Lung (tissue), 11 donors: ENCODE measurements at regions not wholly inside any gene's neighbourhood (a gene's known extent, or its start where the extent isn't known, plus 50 kb on each side); places are given as distances from the start of the nearest gene placed in this dataset.

Experiments used
- ATAC-seq: fragments of 200-7000 bp; cut with Tn5 transposase; one replicate; pipeline ENCODE4 v1.9.1; 2020; ENCODE audit warnings: moderate number of reproducible peaks; ENCODE audit not compliant: insufficient read depth, low FRiP score
- DNase-seq, 3 donors: peaks; one replicate each; pipeline ENCODE4 v3.0.0-alpha.2; 2013 to 2017
- H3K27ac ChIP-seq, 2 donors: one replicate each; pipeline ENCODE4 v1.5.1; 2013; ENCODE audit warnings: mild to moderate bottlenecking in 2 of 2, moderate library complexity in 2 of 2, control low read depth in 1 of 2, inconsistent platforms in 1 of 2, low read depth in 1 of 2, low read length in 1 of 2
- H3K27me3 ChIP-seq, 3 donors: one replicate each; pipeline ENCODE4 v1.5.1; 2013; ENCODE audit warnings: low read length in 2 of 3; ENCODE audit not compliant: control insufficient read depth in 3 of 3, insufficient read depth in 3 of 3
- H3K36me3 ChIP-seq, 4 donors: one replicate each; pipeline ENCODE4 v1.5.1; 2013; ENCODE audit warnings: low read length in 4 of 4, mild to moderate bottlenecking in 1 of 4, moderate library complexity in 1 of 4; ENCODE audit not compliant: control insufficient read depth in 4 of 4, insufficient read depth in 4 of 4
- H3K4me1 ChIP-seq, 5 donors: one replicate each; pipeline ENCODE4 v1.5.1; 2013; ENCODE audit warnings: low read length in 5 of 5, mild to moderate bottlenecking in 2 of 5, moderate library complexity in 1 of 5; ENCODE audit not compliant: control insufficient read depth in 5 of 5, insufficient read depth in 5 of 5
- H3K4me3 ChIP-seq: one replicate; pipeline ENCODE4 v1.5.1; 2013; ENCODE audit warnings: mild to moderate bottlenecking, control low read depth, moderate library complexity
- H3K9ac ChIP-seq, 2 donors: one replicate each; pipeline ENCODE4 v1.5.1; 2013; ENCODE audit warnings: low read length in 2 of 2, control low read depth in 1 of 2; ENCODE audit not compliant: insufficient read depth in 1 of 2
- H3K9me3 ChIP-seq, 4 donors: one replicate each; pipeline ENCODE4 v1.5.1; 2013; ENCODE audit warnings: low read length in 3 of 4, mild to moderate bottlenecking in 1 of 4, moderate library complexity in 1 of 4; ENCODE audit not compliant: control insufficient read depth in 4 of 4, insufficient read depth in 3 of 4
- WGBS, 2 donors: extraction: QIAGEN DNeasy Blood & Tissue Kit; methylation state at CpG; one replicate each; pipeline ENCODE4 v1.1.7; 2013; 5-methylcytosine and 5-hydroxymethylcytosine counted together
- TF ChIP-seq, protein P1 (sequence below): IDR thresholded peaks from 2 replicates; pipeline ENCODE4 v1.5.1; 2012; ENCODE audit warnings: mild to moderate bottlenecking; ENCODE audit errors: control extremely low read depth, extremely low read depth
- donor health status: control.
- donor health status: control.
- donor health status: Bipolar disorder and iron deficiency.
- donor health status: healthy.
- donor health status: DM: yes; HTN: yes; CAD: no.

DNA sequence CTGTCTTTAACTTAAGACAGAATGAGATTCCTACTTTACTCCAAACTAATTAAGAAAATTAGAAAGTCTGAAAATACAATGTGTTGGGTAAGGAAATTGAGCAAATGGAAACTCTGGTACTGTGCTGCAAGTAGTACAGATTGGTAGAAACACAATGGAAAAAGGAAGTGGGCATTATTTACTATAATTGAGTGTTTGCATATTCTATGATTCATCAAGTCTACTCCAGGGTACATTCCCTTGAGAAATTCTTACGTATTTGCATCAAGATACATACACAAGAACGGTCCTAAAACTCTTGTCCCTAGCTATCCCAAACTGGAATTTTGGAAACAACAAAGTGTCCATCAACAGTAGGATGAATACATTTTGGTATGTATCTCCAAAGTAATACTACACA, 123.5 kb upstream of the TARS1 start:
- H3K27ac ChIP-seq = no peak overlapping the region
- H3K27me3 ChIP-seq = no peaks in the 10 kb centered on the region
- peaks cover 0 to 8% (median 0%) of the 10 kb centered on the region in 5 donors for H3K4me1 ChIP-seq
- no peak overlapping the region for H3K4me3 ChIP-seq
- no peak overlapping the region for H3K9ac ChIP-seq
- H3K36me3 ChIP-seq = no peaks in the 10 kb centered on the region
- TF ChIP-seq, protein P1, sequence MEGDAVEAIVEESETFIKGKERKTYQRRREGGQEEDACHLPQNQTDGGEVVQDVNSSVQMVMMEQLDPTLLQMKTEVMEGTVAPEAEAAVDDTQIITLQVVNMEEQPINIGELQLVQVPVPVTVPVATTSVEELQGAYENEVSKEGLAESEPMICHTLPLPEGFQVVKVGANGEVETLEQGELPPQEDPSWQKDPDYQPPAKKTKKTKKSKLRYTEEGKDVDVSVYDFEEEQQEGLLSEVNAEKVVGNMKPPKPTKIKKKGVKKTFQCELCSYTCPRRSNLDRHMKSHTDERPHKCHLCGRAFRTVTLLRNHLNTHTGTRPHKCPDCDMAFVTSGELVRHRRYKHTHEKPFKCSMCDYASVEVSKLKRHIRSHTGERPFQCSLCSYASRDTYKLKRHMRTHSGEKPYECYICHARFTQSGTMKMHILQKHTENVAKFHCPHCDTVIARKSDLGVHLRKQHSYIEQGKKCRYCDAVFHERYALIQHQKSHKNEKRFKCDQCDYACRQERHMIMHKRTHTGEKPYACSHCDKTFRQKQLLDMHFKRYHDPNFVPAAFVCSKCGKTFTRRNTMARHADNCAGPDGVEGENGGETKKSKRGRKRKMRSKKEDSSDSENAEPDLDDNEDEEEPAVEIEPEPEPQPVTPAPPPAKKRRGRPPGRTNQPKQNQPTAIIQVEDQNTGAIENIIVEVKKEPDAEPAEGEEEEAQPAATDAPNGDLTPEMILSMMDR = no peak
- no peak for ATAC-seq
- WGBS, 2 donors = 56 to 89% methylated on average over 2 of the region's 2 CpGs
- DNase-seq = no peak
- H3K9me3 ChIP-seq = no peaks in the 10 kb centered on the region

DNA sequence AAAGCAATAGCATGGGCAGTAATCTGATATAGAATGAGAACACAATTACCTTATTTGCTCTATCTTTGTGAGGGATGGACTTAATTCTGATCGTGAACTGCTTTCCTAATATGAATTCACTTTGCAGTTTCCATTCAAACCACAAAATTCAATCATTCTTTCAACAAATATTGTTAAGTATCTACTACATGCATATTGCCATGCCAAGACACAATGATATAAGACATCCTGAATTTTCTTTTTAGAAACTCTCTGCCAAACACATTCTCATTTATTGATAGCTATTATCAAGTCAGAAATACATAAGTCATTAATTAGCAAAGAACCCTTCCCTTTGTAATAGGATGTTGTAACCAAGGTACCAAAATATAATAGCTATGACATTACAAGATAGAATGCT, 121.6 kb upstream of the TARS1 start:
- TF ChIP-seq, protein P1 = no peak
- Histone ChIP-seq H3K27ac (no peak overlapping the region), H3K4me3 (no peak overlapping the region), H3K9ac (no peak overlapping the region), H3K36me3 (no peaks in the 10 kb centered on the region), H3K4me1 (peaks cover 0 to 8% (median 0%) of the 10 kb centered on the region in 5 donors), H3K27me3 (no peaks in the 10 kb centered on the region), H3K9me3 (no peaks in the 10 kb centered on the region)
- 90 to 95% methylated on average over 1 of the region's 1 CpG for WGBS, 2 donors
- ATAC-seq (no peak), DNase-seq (no peak)

- H3K4me3 ChIP-seq = no peak overlapping the region
- no peaks in the 10 kb centered on the region for H3K36me3 ChIP-seq
- WGBS, 2 donors = 27 to 42% methylated on average over 1 of the region's 1 CpG
- TF ChIP-seq, protein P1 = no peak
- H3K4me1 ChIP-seq = peaks cover 0 to 15% (median 2%) of the 10 kb centered on the region in 5 donors
- no peak overlapping the region for H3K27ac ChIP-seq
- H3K27me3 ChIP-seq = no peaks in the 10 kb centered on the region
- ATAC-seq (no peak), DNase-seq (no peak)
- H3K9me3 ChIP-seq = no peaks in the 10 kb centered on the region
- H3K9ac ChIP-seq = no peak overlapping the region
Observed at GRCh38 chr5:33319841-33320240, 120.9 kb upstream of the TARS1 start.

DNA sequence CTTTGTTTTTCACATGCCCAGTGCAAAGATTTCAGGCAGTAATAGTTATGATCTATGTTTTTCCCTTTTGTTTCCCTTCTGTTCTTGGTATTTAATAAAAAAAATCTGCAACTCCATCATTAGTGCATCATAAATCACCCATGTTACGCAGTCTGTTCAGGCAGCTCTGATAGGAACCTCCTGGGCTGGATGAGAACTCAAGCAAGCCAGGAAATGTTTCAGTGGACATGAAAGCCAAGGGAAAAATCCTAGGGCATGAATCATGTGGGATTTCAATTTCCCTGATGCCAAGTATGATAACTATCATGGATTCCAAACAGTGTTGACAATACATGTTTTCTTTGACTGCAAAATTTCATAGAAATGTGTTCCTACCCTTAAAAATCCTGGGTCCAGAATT, 119.7 kb upstream of the TARS1 start:
- TF ChIP-seq, protein P1 = no peak
- ATAC-seq (peak; percentile 58), DNase-seq (peak in 2 of 3 donors; percentile 39 to 81)
- no peak overlapping the region for H3K4me3 ChIP-seq
- H3K4me1 ChIP-seq = peaks cover 0 to 22% (median 2%) of the 10 kb centered on the region in 5 donors
- no peak overlapping the region for H3K9ac ChIP-seq
- no peak overlapping the region for H3K27ac ChIP-seq
- H3K27me3 ChIP-seq = no peaks in the 10 kb centered on the region
- WGBS, 2 donors = 61 to 65% methylated on average over 1 of the region's 1 CpG
- H3K36me3 ChIP-seq = no peaks in the 10 kb centered on the region
- H3K9me3 ChIP-seq = no peaks in the 10 kb centered on the region
